MG63 (cell line): ENCODE measurements at regions not wholly inside any gene's neighbourhood (a gene's known extent, or its start where the extent isn't known, plus 50 kb on each side); places are given as distances from the start of the nearest gene placed in this dataset.

ENCODE experiments used
- DNase-seq: peaks from one replicate; pipeline ENCODE4 v3.0.0-alpha.2; 2020
- H3K27me3 ChIP-seq: fragments of 250-450 bp; sonication (Bioruptor Pico); 2 replicates; pipeline ENCODE4 v1.5.1; 2020; ENCODE audit warnings: mild to moderate bottlenecking, moderate library complexity
- H3K36me3 ChIP-seq: fragments of 250-450 bp; sonication (Bioruptor Pico); 2 replicates; pipeline ENCODE4 v1.5.1; 2020; ENCODE audit warnings: mild to moderate bottlenecking, moderate library complexity
- H3K4me3 ChIP-seq: fragments of 250-450 bp; sonication (Bioruptor Pico); 2 replicates; pipeline ENCODE4 v1.5.1; 2020; ENCODE audit warnings: mild to moderate bottlenecking, moderate library complexity
- H3K9me3 ChIP-seq: fragments of 250-450 bp; sonication (Bioruptor Pico); 2 replicates; pipeline ENCODE4 v1.5.1; 2020; ENCODE audit warnings: mild to moderate bottlenecking, moderate library complexity

DNA sequence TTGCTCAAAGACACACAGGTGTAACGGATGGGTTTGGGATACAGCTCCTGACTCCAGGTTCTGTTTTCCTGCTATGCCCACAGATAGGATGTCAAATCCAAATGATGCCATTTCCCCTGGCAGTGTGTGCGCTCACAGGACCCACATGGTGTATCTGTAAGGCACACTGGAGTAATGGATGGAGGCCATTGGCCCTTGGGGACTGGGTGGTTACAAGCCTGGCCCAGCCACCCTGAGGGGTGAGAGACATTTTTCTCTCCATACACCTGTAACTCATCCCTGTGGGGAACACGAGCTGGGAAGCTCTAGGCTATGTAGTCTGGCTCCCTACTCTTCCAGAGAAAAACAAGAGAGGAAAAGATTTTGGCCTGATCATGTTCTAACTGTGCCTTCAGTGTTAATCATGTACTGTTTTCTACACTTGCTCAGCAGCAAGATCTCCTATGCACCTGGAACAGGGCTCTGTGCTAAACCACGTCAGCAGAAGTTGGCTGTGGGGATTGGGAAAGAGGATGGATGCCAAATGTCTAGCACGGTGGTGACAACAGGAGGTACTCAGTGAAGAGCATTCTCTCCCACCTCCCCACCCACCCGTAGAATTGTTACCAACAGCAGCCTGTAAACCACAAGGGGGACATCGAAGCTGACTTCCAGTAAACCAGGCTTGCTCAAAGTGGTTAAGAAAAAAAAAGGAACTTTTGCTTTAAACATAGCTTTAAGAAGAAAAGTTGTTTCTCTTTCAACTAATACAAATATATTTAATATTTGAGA is 237.0 kb downstream of the LACC1 start:
- Histone ChIP-seq H3K27me3 (no peaks in the 10 kb centered on the region), H3K4me3 (no peak overlapping the region), H3K36me3 (no peaks in the 10 kb centered on the region), H3K9me3 (no peaks in the 10 kb centered on the region)
- no peak for DNase-seq

DNA sequence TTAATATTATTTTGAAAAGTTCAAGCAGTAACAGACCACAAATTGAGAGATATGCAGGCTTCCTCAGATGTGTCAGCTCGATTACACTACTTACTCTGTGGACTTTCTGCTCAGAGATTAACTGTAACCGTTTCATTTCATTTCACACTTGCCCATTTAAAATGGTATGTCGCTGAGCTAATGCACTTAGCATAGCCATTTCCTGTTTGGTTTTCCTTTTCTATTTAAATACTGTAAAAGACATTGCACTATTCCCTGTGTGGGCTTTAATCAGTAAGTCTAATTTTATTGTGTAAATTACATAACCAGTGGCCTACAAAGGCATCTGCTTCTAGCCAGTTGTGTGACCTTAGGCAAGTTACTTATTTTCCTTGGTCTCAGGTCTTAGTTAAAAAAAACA is 237.6 kb downstream of the LACC1 start:
- Histone ChIP-seq H3K4me3 (no peak overlapping the region), H3K36me3 (no peaks in the 10 kb centered on the region), H3K9me3 (no peaks in the 10 kb centered on the region), H3K27me3 (no peaks in the 10 kb centered on the region)
- no peak for DNase-seq

DNA sequence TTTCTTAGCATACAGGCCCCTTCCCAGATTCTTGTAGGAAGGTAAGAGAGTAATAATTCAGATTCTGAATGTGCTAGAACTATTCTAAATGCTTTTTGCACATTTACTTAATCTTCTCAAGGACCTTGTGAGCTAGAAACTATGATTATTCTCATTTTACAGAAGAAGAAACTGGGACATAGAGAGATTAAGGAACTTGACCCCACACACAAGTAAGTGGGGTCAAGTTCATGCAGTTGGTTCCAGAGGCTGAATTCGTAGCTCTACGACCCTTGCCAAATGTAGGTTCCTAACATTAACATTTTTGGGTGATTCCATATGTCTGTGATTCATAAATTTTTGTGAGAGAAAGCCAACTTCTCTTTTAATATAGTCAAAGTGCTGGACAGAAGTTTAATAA is 238.1 kb downstream of the LACC1 start:
- no peak for DNase-seq
- no peak overlapping the region for H3K4me3 ChIP-seq

DNA sequence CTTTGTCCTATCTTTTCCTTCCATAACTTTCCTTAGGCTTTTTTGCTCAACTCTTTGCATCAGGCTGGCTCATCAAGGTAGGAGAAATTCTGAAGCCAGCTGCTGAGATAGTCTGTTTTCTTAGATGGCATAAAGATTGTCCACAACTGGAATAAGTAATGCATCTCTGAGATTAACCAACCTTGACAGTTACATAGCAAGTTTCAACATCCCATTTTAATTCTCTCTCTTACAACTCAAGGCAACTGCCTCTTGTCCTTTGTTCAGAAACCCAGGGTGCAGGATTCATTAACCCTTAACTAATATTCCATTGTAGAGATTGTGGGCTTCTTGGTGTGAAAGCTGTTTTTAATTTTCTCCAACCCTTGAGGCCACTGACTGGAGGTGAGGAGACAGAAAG is 239.2 kb downstream of the LACC1 start:
- H3K36me3 ChIP-seq = no peaks in the 10 kb centered on the region
- no peak overlapping the region for H3K4me3 ChIP-seq
- peaks cover 6% of the 10 kb centered on the region for H3K9me3 ChIP-seq
- DNase-seq = no peak
- no peaks in the 10 kb centered on the region for H3K27me3 ChIP-seq

More for the DNA sequence above, 238.1 kb downstream of the LACC1 start:
- no peaks in the 10 kb centered on the region for H3K27me3 ChIP-seq
- no peaks in the 10 kb centered on the region for H3K9me3 ChIP-seq
- no peaks in the 10 kb centered on the region for H3K36me3 ChIP-seq

DNA sequence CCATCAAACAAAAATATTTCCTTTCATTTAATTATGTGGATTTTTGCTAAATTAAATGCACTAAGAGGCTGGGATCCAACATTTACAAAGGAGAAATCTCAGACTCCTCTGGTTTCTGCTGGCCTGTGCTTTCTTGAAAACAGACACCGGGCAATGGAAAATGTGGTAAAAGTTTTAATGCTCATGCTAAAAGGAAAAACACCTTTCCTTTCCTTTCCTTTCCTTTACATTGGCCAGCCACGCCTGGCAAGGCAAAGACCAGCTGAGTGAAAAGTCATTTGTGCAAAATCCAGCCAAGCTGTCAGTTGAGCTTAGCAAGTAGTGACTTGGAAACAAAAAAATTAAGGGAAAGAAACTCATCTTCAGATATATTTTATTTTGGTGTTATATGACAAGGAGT is 240.3 kb downstream of the LACC1 start:
- peaks cover 8% of the 10 kb centered on the region for H3K9me3 ChIP-seq
- no peaks in the 10 kb centered on the region for H3K36me3 ChIP-seq
- no peak overlapping the region for H3K4me3 ChIP-seq
- no peak for DNase-seq
- H3K27me3 ChIP-seq = no peaks in the 10 kb centered on the region

DNA sequence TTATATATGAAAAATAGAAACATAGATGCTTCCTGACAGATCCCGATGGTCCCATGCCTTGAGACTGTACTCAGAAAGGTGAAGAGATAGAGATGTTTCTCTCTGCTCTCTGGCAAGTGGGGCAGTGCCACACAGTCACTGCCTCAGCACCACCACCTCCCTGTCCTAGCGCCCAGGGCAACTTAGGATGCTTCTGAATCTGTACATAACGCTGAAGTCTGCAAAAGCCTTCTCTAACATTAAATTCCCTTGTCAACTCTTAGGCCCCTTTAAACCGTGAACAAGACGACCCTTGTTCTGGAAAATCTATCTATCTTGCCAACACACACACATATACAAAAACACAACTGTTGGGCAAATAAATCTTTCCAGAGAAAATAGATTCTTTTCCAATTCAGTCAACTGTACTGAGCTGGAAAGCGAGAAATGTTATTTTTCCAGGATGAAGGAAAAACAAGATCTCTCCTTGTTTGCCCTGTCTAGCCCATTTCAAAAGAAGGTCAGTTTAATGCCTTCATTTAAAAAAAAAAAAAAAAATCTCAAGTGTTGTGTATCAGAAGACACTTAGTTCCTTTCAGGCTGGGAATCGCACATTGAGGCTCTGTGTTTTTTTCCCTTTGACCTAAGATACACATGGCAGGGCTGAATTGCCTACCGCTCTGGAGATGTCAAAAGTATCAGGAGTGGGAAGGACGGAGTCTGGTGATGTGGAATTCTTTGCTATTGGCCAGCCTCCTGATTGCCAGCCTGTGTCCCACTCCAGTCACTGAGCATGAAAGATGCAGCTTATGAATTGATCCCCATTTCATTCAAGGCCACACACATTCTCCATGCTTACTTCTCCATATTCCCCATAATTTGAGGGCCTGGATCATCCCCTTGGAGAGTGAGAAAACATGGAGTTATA is 241.4 kb downstream of the LACC1 start:
- Histone ChIP-seq H3K36me3 (no peaks in the 10 kb centered on the region), H3K4me3 (no peak overlapping the region), H3K27me3 (no peaks in the 10 kb centered on the region), H3K9me3 (peaks cover 8% of the 10 kb centered on the region)
- DNase-seq = no peak

DNA sequence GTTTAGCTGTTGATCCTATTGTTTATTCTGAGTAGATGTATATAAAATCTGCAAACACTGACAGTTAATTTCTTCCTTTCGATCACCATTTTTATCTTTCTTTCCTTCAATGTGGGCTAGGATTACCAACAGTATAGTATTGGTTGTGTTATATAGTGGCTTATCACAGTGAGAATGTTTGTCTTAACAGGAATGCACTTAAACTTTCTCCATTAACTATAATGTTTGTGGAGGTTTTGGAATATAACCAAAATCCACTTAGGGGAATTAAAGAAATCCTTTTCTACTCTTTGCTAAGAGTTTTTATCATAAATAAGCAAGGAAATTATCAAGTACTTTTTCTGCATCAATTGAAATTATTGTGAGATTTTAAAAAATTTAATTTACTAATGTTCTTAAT is 244.6 kb downstream of the LACC1 start:
- Histone ChIP-seq H3K9me3 (peaks cover 8% of the 10 kb centered on the region), H3K27me3 (no peaks in the 10 kb centered on the region), H3K36me3 (no peaks in the 10 kb centered on the region), H3K4me3 (no peak overlapping the region)
- no peak for DNase-seq

DNA sequence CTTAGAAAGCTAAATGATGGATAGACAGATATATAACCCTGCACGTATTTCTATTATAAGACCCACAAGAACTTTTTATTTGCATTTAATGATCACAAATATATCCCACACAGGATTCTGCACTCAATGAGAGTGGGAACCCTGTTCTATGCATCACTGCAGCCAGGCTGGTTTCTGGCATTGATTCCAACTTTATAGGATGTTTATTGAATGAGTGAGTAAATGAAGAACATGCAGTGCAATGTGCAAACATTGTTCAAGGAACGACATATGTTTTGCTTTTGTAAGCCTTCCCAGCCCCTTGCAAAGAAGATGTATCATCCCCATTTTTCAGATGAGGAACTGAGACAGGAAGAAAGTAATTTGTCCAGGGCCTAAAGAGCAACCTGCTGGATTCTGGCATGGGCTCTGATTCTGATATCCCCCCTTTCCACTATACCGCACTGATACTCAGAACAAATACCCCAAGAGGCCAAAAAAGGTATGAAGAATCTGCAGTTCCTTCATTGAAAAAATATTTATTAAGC is 246.3 kb downstream of the LACC1 start:
- DNase-seq = no peak
- Histone ChIP-seq H3K4me3 (no peak overlapping the region), H3K9me3 (peaks cover 8% of the 10 kb centered on the region), H3K36me3 (no peaks in the 10 kb centered on the region), H3K27me3 (no peaks in the 10 kb centered on the region)

DNA sequence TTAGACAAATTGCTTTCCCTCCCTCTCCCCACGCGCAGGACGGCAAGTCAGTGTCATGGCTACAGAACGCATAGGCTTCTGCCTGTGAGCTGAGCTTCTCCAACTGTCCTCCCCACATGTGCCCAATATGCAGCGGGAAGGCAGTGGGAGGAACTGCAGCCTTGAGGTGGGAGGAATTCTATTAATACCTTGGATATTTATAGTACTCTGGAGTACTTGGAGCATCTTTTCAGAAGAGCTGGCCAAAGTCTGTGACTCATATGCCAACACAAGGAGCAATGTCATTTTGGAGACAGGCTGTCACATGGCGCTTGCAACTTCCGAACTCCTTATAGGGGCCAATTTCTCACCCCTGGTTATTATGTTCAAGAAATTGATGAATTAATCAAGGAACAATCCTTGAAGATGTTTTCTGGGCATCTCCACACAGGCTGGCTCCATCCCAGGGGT is 245.0 kb upstream of the SERP2 start:
- Histone ChIP-seq H3K9me3 (peaks cover 4% of the 10 kb centered on the region), H3K4me3 (no peak overlapping the region), H3K36me3 (no peaks in the 10 kb centered on the region), H3K27me3 (no peaks in the 10 kb centered on the region)
- DNase-seq = no peak

DNA sequence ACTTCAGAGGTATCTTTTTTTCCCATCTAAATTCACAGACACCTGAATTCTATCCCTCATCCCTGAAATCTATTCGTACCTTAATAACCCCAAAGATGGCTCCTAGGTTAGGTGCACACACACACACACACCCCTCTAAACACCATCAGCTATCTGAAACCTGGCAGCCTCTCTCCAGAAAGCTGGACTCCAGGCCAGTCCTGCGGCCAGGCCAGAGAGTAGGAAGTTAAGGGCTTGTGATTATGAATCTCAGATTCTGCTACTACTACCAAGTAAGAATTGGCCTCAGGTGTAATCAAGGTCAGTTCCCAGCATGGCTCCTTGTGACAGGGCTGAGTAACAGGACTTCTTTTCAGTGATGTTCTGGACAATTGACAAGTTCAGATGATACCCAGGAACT is 244.2 kb upstream of the SERP2 start:
- no peaks in the 10 kb centered on the region for H3K27me3 ChIP-seq

DNA sequence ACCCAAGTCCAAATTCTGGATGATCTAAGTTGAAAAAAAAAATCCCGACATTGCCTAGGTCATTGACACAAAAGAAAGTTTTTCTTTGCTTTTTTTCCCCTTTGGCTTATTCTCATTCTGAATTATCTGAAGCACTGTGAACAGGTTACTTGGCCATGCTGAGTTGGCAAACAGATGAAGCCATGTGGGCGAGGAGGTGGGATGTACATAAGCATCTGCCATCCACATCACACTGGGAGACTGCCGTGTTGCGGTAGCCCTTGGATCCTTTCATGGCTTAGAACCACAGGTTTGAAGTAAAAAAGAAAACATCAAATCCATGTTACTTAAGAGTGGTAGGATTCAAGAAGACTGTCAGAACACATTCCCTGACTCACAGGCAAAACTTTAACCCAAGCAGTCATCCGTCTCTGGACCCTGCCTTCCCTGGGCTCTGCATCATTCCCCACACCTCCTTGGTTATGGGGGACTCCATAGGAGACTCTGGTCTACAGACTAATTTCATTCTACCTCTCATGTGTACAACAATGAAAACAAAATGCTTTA is 242.5 kb upstream of the SERP2 start:
- Histone ChIP-seq H3K9me3 (no peaks in the 10 kb centered on the region), H3K4me3 (no peak overlapping the region), H3K27me3 (no peaks in the 10 kb centered on the region), H3K36me3 (no peaks in the 10 kb centered on the region)
- DNase-seq = no peak

More for the DNA sequence above, 244.2 kb upstream of the SERP2 start:
- Histone ChIP-seq H3K9me3 (no peaks in the 10 kb centered on the region; the same call in 1 of the 2 replicates), H3K36me3 (no peaks in the 10 kb centered on the region), H3K4me3 (no peak overlapping the region)
- no peak for DNase-seq

DNA sequence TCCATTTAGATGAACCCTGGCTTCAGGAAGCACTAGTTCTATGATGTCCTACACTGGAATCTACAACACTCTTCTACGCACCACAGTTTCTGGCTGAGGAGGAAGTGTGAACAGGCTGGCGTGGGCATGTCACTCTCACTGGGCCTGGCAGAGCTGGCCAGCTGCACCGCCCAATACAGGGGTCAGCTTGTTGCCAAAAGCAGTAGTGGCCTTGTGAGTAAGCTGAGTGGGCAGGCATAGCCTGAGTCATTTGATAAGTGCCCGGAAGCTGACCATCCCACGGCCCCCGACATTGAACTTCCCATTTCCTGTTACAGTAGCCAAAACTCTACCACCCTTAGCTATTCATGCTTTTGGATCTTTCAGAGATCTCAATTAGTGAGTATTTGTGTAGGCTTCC is 240.9 kb upstream of the SERP2 start:
- H3K36me3 ChIP-seq = no peaks in the 10 kb centered on the region
- no peaks in the 10 kb centered on the region for H3K9me3 ChIP-seq
- H3K4me3 ChIP-seq = no peak overlapping the region
- peak; percentile 87 for DNase-seq
- H3K27me3 ChIP-seq = no peaks in the 10 kb centered on the region

DNA sequence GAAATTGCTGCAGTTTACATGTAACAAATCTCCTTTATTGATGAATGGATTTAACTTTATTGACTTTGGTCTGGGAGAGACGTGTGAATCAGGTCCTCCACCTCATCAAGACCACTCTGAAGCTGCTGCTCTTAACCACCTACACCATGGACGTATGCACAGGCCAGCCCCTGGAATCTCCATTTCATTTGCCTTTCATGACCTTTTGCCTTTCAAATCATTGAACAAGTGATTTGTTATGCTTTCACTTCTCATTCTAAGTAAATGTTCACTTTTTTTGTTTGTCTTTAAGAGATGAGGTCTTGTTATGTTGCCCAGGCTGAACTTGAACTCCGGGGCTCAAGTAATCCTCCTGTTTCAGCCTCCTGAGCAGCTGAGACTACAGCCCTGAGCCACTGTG is 240.0 kb upstream of the SERP2 start:
- no peak overlapping the region for H3K4me3 ChIP-seq
- no peaks in the 10 kb centered on the region for H3K36me3 ChIP-seq
- DNase-seq = no peak
- H3K27me3 ChIP-seq = no peaks in the 10 kb centered on the region
- H3K9me3 ChIP-seq = no peaks in the 10 kb centered on the region

DNA sequence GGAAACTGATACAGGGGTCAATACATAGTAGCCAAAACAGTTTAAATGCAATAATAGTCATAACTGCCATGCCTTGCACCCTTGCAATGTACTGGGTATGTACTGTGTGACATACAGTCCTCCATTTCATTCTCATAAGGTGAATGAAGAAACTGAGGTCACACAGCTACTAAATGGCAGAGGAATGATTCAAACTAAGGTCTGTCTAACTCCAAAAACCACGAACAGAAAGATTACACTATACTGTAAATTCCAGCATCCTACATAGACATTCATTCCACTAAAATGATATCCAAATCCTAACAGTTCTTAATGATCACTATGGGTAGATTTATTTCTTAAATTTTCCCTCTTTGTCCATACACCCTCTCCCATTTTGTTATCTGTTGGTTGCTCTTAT is 238.1 kb upstream of the SERP2 start:
- no peaks in the 10 kb centered on the region for H3K36me3 ChIP-seq
- DNase-seq = no peak
- H3K9me3 ChIP-seq = no peaks in the 10 kb centered on the region
- H3K27me3 ChIP-seq = no peaks in the 10 kb centered on the region
- no peak overlapping the region for H3K4me3 ChIP-seq

DNA sequence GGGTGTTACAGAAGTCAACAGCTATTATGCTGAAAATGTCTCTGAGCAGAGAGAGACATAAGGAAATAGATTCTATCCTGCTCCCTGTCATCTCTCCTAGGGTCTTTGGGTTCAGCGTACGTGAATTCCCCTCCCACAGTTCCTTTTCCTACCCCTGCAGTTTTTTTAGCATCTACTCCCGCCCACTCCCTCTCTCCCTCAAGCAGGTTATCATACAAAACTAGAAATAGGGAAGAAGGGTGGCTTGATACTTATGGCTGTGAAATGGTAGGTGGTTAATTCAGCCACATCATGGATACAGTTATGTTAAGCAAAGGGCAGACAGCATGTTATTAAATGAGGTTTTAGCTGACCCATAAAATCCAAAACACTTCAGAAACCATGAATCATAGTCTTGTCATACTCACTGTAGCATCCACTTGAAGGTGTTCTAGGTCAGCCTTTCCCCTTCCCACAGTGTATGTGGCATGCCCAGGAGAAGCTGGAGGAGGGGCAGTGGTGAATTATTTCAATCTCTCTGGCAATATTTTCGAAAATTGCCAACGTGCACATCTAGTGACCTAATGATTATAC is 236.8 kb upstream of the SERP2 start:
- no peaks in the 10 kb centered on the region for H3K36me3 ChIP-seq
- no peaks in the 10 kb centered on the region for H3K27me3 ChIP-seq
- no peak for DNase-seq
- no peak overlapping the region for H3K4me3 ChIP-seq
- no peaks in the 10 kb centered on the region for H3K9me3 ChIP-seq

DNA sequence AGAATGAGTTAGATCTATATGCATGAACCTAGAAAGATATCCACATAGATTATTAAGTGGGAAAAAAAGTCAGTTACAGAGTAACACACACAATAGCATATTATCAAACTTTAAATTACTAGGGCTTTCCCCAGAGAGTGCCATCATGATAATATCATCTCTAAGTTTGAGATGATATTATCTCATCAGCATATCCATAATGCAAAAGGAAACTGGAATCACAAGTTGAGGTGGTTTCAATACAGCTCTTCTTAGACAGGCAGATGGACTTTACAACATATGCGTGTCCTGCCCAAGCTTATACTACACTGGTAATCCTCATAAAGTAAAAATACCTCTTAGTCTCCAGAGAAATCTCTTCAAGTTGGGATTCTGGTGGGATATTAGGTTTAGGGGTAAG is 236.2 kb upstream of the SERP2 start:
- Histone ChIP-seq H3K4me3 (no peak overlapping the region), H3K36me3 (no peaks in the 10 kb centered on the region), H3K9me3 (no peaks in the 10 kb centered on the region), H3K27me3 (no peaks in the 10 kb centered on the region)
- no peak for DNase-seq

DNA sequence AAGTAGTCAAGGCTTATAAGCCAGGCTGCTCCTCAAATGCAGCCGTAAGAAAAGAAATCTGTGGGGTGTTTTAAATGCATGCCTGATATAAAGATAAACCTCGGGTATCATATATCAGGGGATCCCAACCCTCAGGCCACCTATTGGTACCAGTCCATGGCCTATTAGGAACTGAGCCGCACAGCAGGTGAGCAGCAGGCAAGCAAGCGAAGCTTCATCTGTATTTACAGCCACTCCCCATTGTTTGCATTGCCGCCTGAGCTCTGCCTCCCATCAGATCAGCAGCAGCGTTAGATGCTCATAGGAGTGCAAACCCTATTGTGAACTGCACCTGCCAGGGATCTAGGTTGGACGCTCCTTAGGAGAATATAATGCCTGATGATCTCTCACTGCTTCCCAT is 233.5 kb upstream of the SERP2 start:
- no peak for DNase-seq
- Histone ChIP-seq H3K36me3 (no peaks in the 10 kb centered on the region), H3K27me3 (no peaks in the 10 kb centered on the region), H3K4me3 (no peak overlapping the region), H3K9me3 (no peaks in the 10 kb centered on the region)
